Spleen (tissue), 11 donors: ENCODE measurements at regions not wholly inside any gene's neighbourhood (a gene's known extent, or its start where the extent isn't known, plus 50 kb on each side); places are given as distances from the start of the nearest gene placed in this dataset.

Experiments
- DNase-seq: peaks from one replicate; pipeline ENCODE4 v3.0.0-alpha.2; 2020
- H3K27ac ChIP-seq, 8 donors: fragments of 200-600 bp; sonication (generic) in 7 of 8; 1 replicate in 4 of 8; 2 replicates in 4 of 8; pipeline versions ENCODE4 v1.5.0 to v1.8.0; 2016 to 2021; ENCODE audit warnings: inconsistent platforms in 4 of 8, mild to moderate bottlenecking in 4 of 8, moderate library complexity in 1 of 8
- H3K27me3 ChIP-seq, 7 donors: fragments of 200-600 bp; sonication (generic) in 6 of 7; replicated peaks in 1 of 7; 1 replicate in 4 of 7; 2 replicates in 3 of 7; pipeline versions ENCODE4 v1.5.0 to v1.8.0; 2016 to 2021; ENCODE audit warnings: inconsistent platforms in 3 of 7, mild to moderate bottlenecking in 1 of 7
- H3K36me3 ChIP-seq, 6 donors: fragments of 200-600 bp; sonication (generic) in 5 of 6; 1 replicate in 4 of 6; 2 replicates in 2 of 6; pipeline versions ENCODE4 v1.5.0 to v1.8.0; 2016 to 2021; ENCODE audit warnings: inconsistent platforms in 2 of 6
- H3K4me1 ChIP-seq, 6 donors: fragments of 200-600 bp; sonication (generic) in 5 of 6; 1 replicate in 3 of 6; 2 replicates in 3 of 6; pipeline versions ENCODE4 v1.5.0 to v1.8.0; 2016 to 2021; ENCODE audit warnings: inconsistent platforms in 3 of 6
- H3K4me3 ChIP-seq, 8 donors: fragments of 200-600 bp; sonication (generic) in 7 of 8; 1 replicate in 4 of 8; 2 replicates in 4 of 8; pipeline versions ENCODE4 v1.5.0 to v1.8.0; 2016 to 2021; ENCODE audit warnings: inconsistent platforms in 4 of 8, mild to moderate bottlenecking in 4 of 8, moderate library complexity in 2 of 8
- H3K9me3 ChIP-seq, 8 donors: fragments of 200-600 bp; sonication (generic) in 7 of 8; 1 replicate in 4 of 8; 2 replicates in 4 of 8; pipeline versions ENCODE4 v1.5.0 to v1.8.0; 2016 to 2021; ENCODE audit warnings: inconsistent platforms in 4 of 8
- CTCF ChIP-seq, 11 experiments: fragments of 200-600 bp in 7 of 11; fragments of 450-650 bp in 4 of 11; sonication (generic) in 4 of 11; IDR thresholded peaks in 8 of 11; conservative IDR thresholded peaks in 3 of 11; 1 replicate in 7 of 11; 2 replicates in 4 of 11; pipeline versions ENCODE4 v1.4.0 to v1.8.0; 2016 to 2021; ENCODE audit warnings: antibody characterized with exemption in 11 of 11, inconsistent platforms in 4 of 11, mild to moderate bottlenecking in 1 of 11
- POLR2A ChIP-seq, 3 donors: fragments of 450-650 bp; IDR thresholded peaks; one replicate each; pipeline ENCODE4 v1.5.1; 2017; ENCODE audit warnings: antibody characterized with exemption in 3 of 3, mild to moderate bottlenecking in 1 of 3
- POLR2AphosphoS5 ChIP-seq, 3 donors: sonication (generic); formaldehyde crosslinking; IDR thresholded peaks; one replicate each; pipeline ENCODE4 v1.5.1; 2017; ENCODE audit warnings: antibody characterized with exemption in 3 of 3
- WGBS, 5 donors: extraction: QIAGEN DNeasy Blood & Tissue Kit in 3 of 5; methylation state at CpG; one replicate each; pipeline versions ENCODE4 v1.1.5 to v1.1.7; 2013 to 2018; 5-methylcytosine and 5-hydroxymethylcytosine counted together
- intact Hi-C: fragments of 100-400 bp; cut with DNase I; formaldehyde crosslinking; loops from one replicate; pipeline ENCODE4 v1.15.0; 2023; ENCODE audit warnings: low total_unique reads
- donor health status: healthy with polysubstance abuse.
- donor health status: DM: no; HTN: no; CAD: no; lungs with moderate emphysema.
- donor health status: DM: no; HTN: no; CAD: no.
- donor health status: Bipolar disorder and iron deficiency.
- donor health status: healthy.
- donor health status: DM: no; HTN: no; CAD: no.
- donor health status: DM: yes; HTN: yes; CAD: no.

GRCh38 chr2:216925006-216925405 is 65.1 kb upstream of the TNP1 start:
- TF ChIP-seq POLR2AphosphoS5 (IDR thresholded peaks at IDR 0.05): no peak
- TF ChIP-seq POLR2A (IDR thresholded peaks at IDR 0.05): no peak
- no peak for TF ChIP-seq CTCF (IDR thresholded peaks at IDR 0.05 in 8 of 11, conservative IDR thresholded peaks at IDR 0.05 in 3 of 11)
- Histone ChIP-seq H3K27ac (no peak overlapping the region), H3K27me3 (no peaks in the 10 kb centered on the region), H3K4me3 (no peak overlapping the region), H3K4me1 (no peaks in the 10 kb centered on the region), H3K9me3 (no peaks in the 10 kb centered on the region), H3K36me3 (no peaks in the 10 kb centered on the region)
- whole genome bisulfite sequencing, 5 donors: 89 to 97% (median 92%) methylated on average over 4 of the region's 4 CpGs
- DNase-seq: no peak
- intact Hi-C loops: no loop called here

GRCh38 chr2:216923706-216924105 is 63.8 kb upstream of the TNP1 start:
- no peak for DNase-seq
- WGBS, 5 donors: 89 to 96% (median 90%) methylated on average over 3 of the region's 3 CpGs
- Histone ChIP-seq H3K4me1 (no peaks in the 10 kb centered on the region), H3K36me3 (no peaks in the 10 kb centered on the region), H3K27ac (no peak overlapping the region), H3K27me3 (no peaks in the 10 kb centered on the region), H3K9me3 (no peaks in the 10 kb centered on the region), H3K4me3 (no peak overlapping the region)
- intact Hi-C loops: no loop called here
- TF ChIP-seq POLR2A (IDR thresholded peaks at IDR 0.05) (no peak), POLR2AphosphoS5 (IDR thresholded peaks at IDR 0.05) (no peak), CTCF (IDR thresholded peaks at IDR 0.05 in 8 of 11, conservative IDR thresholded peaks at IDR 0.05 in 3 of 11) (no peak)

GRCh38 chr2:216922175-216922780 is 62.4 kb upstream of the TNP1 start:
- DNase-seq: no peak
- TF ChIP-seq CTCF (IDR thresholded peaks at IDR 0.05 in 8 of 11, conservative IDR thresholded peaks at IDR 0.05 in 3 of 11) (no peak), POLR2A (IDR thresholded peaks at IDR 0.05) (no peak), POLR2AphosphoS5 (IDR thresholded peaks at IDR 0.05) (no peak)
- Histone ChIP-seq H3K27me3 (no peaks in the 10 kb centered on the region), H3K4me1 (peaks cover 0 to 6% (median 0%) of the 10 kb centered on the region in 6 donors), H3K4me3 (no peak overlapping the region), H3K36me3 (no peaks in the 10 kb centered on the region), H3K9me3 (no peaks in the 10 kb centered on the region), H3K27ac (no peak overlapping the region)
- 62 to 75% (median 72%) methylated on average over 6 of the region's 6 CpGs for WGBS, 5 donors
- intact Hi-C loops: no loop called here

GRCh38 chr2:216920937-216921456 is 61.1 kb upstream of the TNP1 start:
- Histone ChIP-seq H3K27ac (no peak overlapping the region), H3K4me1 (peaks cover 0 to 6% (median 0%) of the 10 kb centered on the region in 6 donors), H3K9me3 (no peaks in the 10 kb centered on the region), H3K36me3 (no peaks in the 10 kb centered on the region), H3K4me3 (no peak overlapping the region), H3K27me3 (no peaks in the 10 kb centered on the region)
- intact Hi-C loops: no loop called here
- 91 to 95% (median 94%) methylated on average over 10 of the region's 10 CpGs for WGBS, 5 donors
- no peak for DNase-seq
- TF ChIP-seq POLR2A (IDR thresholded peaks at IDR 0.05) (no peak), CTCF (IDR thresholded peaks at IDR 0.05 in 8 of 11, conservative IDR thresholded peaks at IDR 0.05 in 3 of 11) (no peak), POLR2AphosphoS5 (IDR thresholded peaks at IDR 0.05) (no peak)
